ENCODE measurements at regions not wholly inside any gene's neighbourhood (a gene's known extent, or its start where the extent isn't known, plus 50 kb on each side); places are given as distances from the start of the nearest gene placed in this dataset.

- TF ChIP-seq REST (IDR thresholded peaks at IDR 0.05; ENCODE audit: borderline replicate concordance) (no peak), REST (CRISPR knock-in tag; IDR thresholded peaks at IDR 0.05; ENCODE audit: low read depth) (no peak), ZNF174 (CRISPR knock-in tag; IDR thresholded peaks at IDR 0.05) (no peak), ZBTB9 (CRISPR knock-in tag; IDR thresholded peaks at IDR 0.05) (no peak), GABPB1 (CRISPR knock-in tag; IDR thresholded peaks at IDR 0.05) (no peak)
These were observed 100.7 kb upstream of the SLC4A7 start (continued) for GRCh38 chr3:27584874-27585273.
